ENCODE measurements at regions not wholly inside any gene's neighbourhood (a gene's known extent, or its start where the extent isn't known, plus 50 kb on each side); places are given as distances from the start of the nearest gene placed in this dataset.

DNA sequence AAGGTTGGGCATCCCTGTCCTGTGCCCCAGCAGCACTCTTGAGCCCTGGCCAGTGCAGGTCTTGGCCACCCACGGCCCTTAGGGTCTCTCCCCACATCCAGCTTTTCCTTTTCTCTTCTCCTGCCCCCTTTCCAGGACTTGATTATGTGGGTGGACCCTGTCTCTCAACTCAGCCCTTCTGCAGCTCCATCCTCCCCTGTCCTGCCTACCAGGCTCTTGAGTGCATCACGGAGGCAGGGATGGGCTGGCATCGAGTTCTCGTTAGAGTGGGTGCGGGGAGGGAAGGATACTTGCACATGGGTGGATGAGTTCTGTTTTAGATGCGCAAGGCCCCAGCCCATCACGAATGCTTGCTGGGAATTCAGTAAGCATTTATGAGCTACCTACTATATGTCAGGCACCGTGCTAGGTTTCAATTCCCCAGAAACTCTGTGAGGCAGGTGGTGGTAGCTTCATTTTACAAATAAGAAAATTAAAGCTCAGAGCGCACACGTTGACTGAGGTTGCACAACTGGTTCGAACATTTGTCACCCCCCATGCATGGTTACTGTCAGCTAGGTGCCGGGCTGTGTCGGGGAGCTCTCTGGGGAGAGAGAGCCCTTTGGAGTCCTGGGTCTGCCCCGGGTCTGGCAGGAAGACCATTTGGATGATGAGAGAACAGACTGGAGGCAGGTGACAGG is 144.6 kb upstream of the PITX1 start:
- no peak for DNase-seq (ENCODE audit: low read depth)
- TF ChIP-seq, protein P1, sequence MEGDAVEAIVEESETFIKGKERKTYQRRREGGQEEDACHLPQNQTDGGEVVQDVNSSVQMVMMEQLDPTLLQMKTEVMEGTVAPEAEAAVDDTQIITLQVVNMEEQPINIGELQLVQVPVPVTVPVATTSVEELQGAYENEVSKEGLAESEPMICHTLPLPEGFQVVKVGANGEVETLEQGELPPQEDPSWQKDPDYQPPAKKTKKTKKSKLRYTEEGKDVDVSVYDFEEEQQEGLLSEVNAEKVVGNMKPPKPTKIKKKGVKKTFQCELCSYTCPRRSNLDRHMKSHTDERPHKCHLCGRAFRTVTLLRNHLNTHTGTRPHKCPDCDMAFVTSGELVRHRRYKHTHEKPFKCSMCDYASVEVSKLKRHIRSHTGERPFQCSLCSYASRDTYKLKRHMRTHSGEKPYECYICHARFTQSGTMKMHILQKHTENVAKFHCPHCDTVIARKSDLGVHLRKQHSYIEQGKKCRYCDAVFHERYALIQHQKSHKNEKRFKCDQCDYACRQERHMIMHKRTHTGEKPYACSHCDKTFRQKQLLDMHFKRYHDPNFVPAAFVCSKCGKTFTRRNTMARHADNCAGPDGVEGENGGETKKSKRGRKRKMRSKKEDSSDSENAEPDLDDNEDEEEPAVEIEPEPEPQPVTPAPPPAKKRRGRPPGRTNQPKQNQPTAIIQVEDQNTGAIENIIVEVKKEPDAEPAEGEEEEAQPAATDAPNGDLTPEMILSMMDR (IDR thresholded peaks at IDR 0.05; ENCODE audit: control insufficient read depth, insufficient read depth, low read depth, low read length, missing control alignments): no peak
- H3K4me3 ChIP-seq (ENCODE audit: control insufficient read depth, low read depth, low read length): no peak overlapping the region

DNA sequence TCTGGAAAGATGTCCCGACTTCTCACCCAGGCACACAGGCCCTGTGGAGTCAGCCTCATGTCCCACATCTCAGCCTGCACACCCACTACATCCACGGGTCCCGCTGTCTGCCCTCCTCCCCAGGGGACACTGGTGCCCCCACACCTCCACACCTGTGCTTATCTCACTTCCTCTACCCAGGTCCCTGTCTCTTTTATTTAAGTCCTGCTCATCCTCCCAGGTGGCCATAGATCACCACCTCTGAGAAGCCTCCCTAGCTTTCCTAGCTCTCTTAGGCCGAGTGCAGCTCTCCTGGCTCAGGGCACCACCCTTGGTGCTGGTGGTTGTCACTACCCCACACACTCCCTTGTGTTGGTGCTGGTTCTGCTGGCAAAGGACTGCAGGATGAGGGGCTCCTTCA is 143.6 kb upstream of the PITX1 start:
- no peak overlapping the region for H3K4me3 ChIP-seq (ENCODE audit: control insufficient read depth, low read depth, low read length)
- DNase-seq (ENCODE audit: low read depth): no peak
- TF ChIP-seq, protein P1 (IDR thresholded peaks at IDR 0.05; ENCODE audit: control insufficient read depth, insufficient read depth, low read depth, low read length, missing control alignments): no peak

- TF ChIP-seq, protein P1 (IDR thresholded peaks at IDR 0.05; ENCODE audit: control insufficient read depth, insufficient read depth, low read depth, low read length, missing control alignments): no peak
- H3K4me3 ChIP-seq (ENCODE audit: control insufficient read depth, low read depth, low read length): no peak overlapping the region
- no peak for DNase-seq (ENCODE audit: low read depth)
Observed at GRCh38 chr5:135176991-135177390, 143.0 kb upstream of the PITX1 start.

DNA sequence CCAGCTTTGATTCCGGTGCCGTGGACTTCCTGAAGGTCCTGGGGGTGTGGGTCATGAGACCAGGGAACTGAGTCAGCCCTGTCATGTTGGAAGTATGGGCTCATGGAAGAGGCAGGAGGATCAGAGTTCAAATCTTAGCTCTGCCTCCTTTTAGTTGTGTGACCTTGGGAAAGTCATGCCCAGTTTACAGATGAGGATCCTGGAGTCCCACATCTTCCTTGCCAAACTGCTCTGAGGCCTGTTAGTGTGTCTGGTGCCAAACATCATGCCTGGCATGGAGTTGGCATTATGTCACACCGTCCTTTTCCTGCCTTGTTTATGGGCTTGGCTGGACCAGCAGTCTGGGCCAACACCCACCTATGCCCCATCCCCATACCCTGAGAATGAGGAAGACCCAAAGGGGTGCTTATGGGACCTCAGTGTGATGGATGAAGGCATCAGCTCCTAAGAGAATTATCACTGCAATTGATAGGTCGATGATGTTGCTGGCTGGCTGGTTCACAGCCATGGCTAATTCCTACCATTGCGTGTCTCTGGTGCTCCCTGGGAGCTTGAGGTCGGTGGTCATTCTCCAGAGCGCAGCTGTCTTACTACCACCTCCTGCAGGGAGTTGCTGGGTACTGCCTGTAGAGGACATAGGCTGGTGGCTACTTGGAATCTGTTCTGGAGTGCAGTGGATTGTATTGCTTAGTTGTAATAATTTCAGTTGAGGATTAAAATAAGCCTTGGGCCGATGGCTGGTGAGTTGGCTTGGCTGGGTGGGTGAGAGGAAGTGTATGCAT is 140.5 kb upstream of the PITX1 start:
- DNase-seq (ENCODE audit: low read depth): no peak
- H3K4me3 ChIP-seq (ENCODE audit: control insufficient read depth, low read depth, low read length): no peak overlapping the region
- TF ChIP-seq, protein P1 (IDR thresholded peaks at IDR 0.05; ENCODE audit: control insufficient read depth, insufficient read depth, low read depth, low read length, missing control alignments): no peak

DNA sequence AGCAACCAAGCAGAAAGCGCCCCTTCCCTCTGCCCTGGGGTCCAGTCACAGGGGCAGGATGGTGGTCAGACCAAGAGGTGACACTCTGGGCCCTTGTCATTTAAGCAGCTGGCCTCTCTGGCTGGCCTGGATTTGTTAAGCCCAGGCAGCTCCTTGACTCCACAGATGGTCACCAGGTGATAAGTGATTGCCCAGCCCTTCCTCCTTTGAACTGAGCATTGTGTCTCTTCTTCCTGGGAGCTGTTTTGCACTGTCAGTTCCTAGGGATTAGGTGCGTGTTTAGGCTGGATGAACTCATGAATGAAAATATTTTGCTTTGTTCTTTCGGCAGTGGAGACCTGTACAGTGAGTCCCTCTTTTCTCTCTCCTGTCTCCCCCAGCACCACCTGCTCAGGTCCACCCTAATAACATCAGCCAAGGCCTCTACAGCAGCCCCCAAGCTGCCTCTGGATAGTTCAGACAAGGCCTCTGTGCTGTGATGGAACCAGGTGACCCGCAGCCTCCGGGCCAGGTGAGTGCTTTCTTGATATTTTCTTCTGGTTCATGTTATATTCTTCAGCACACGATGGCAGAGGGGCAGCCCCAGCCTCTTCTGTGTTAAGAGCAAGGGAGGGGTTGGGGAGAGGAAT is 139.7 kb upstream of the PITX1 start:
- H3K4me3 ChIP-seq (ENCODE audit: control insufficient read depth, low read depth, low read length): no peak overlapping the region
- TF ChIP-seq, protein P1 (IDR thresholded peaks at IDR 0.05; ENCODE audit: control insufficient read depth, insufficient read depth, low read depth, low read length, missing control alignments): no peak
- DNase-seq (ENCODE audit: low read depth): no peak

DNA sequence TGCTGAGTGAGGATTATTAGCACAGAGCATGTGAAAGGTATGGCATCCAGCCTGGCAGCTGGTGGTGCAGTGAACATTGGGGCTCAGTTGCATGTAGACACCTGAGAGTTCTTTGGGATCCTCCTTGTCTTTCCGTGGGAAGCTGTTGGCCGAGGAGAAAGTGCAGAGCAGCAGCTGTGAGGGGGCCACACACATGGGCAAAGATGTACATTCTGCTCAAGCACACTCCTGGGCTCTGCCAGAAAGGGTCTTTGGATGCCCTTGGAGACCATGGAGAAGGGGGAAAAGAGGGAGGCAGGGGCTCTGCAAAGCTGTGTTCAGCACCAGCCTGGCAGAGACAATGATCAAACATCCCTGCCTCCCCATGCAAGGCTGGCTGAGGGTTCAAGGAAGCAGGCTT is 138.7 kb upstream of the PITX1 start:
- no peak overlapping the region for H3K4me3 ChIP-seq (ENCODE audit: control insufficient read depth, low read depth, low read length)
- TF ChIP-seq, protein P1 (IDR thresholded peaks at IDR 0.05; ENCODE audit: control insufficient read depth, insufficient read depth, low read depth, low read length, missing control alignments): no peak
- no peak for DNase-seq (ENCODE audit: low read depth)
